Lung (tissue), 11 donors: ENCODE measurements at regions not wholly inside any gene's neighbourhood (a gene's known extent, or its start where the extent isn't known, plus 50 kb on each side); places are given as distances from the start of the nearest gene placed in this dataset.

Experiments used
- ATAC-seq: fragments of 200-7000 bp; cut with Tn5 transposase; one replicate; pipeline ENCODE4 v1.9.1; 2020; ENCODE audit warnings: moderate number of reproducible peaks; ENCODE audit not compliant: insufficient read depth, low FRiP score
- DNase-seq, 3 donors: peaks; one replicate each; pipeline ENCODE4 v3.0.0-alpha.2; 2013 to 2017
- H3K27ac ChIP-seq, 2 donors: one replicate each; pipeline ENCODE4 v1.5.1; 2013; ENCODE audit warnings: mild to moderate bottlenecking in 2 of 2, moderate library complexity in 2 of 2, control low read depth in 1 of 2, inconsistent platforms in 1 of 2, low read depth in 1 of 2, low read length in 1 of 2
- H3K27me3 ChIP-seq, 3 donors: one replicate each; pipeline ENCODE4 v1.5.1; 2013; ENCODE audit warnings: low read length in 2 of 3; ENCODE audit not compliant: control insufficient read depth in 3 of 3, insufficient read depth in 3 of 3
- H3K36me3 ChIP-seq, 4 donors: one replicate each; pipeline ENCODE4 v1.5.1; 2013; ENCODE audit warnings: low read length in 4 of 4, mild to moderate bottlenecking in 1 of 4, moderate library complexity in 1 of 4; ENCODE audit not compliant: control insufficient read depth in 4 of 4, insufficient read depth in 4 of 4
- H3K4me1 ChIP-seq, 5 donors: one replicate each; pipeline ENCODE4 v1.5.1; 2013; ENCODE audit warnings: low read length in 5 of 5, mild to moderate bottlenecking in 2 of 5, moderate library complexity in 1 of 5; ENCODE audit not compliant: control insufficient read depth in 5 of 5, insufficient read depth in 5 of 5
- H3K4me3 ChIP-seq: one replicate; pipeline ENCODE4 v1.5.1; 2013; ENCODE audit warnings: mild to moderate bottlenecking, control low read depth, moderate library complexity
- H3K9ac ChIP-seq, 2 donors: one replicate each; pipeline ENCODE4 v1.5.1; 2013; ENCODE audit warnings: low read length in 2 of 2, control low read depth in 1 of 2; ENCODE audit not compliant: insufficient read depth in 1 of 2
- H3K9me3 ChIP-seq, 4 donors: one replicate each; pipeline ENCODE4 v1.5.1; 2013; ENCODE audit warnings: low read length in 3 of 4, mild to moderate bottlenecking in 1 of 4, moderate library complexity in 1 of 4; ENCODE audit not compliant: control insufficient read depth in 4 of 4, insufficient read depth in 3 of 4
- WGBS, 2 donors: extraction: QIAGEN DNeasy Blood & Tissue Kit; methylation state at CpG; one replicate each; pipeline ENCODE4 v1.1.7; 2013; 5-methylcytosine and 5-hydroxymethylcytosine counted together
- TF ChIP-seq, protein P1 (sequence below): IDR thresholded peaks from 2 replicates; pipeline ENCODE4 v1.5.1; 2012; ENCODE audit warnings: mild to moderate bottlenecking; ENCODE audit errors: control extremely low read depth, extremely low read depth
- donor health status: control.
- donor health status: control.
- donor health status: Bipolar disorder and iron deficiency.
- donor health status: healthy.
- donor health status: DM: yes; HTN: yes; CAD: no.

DNA sequence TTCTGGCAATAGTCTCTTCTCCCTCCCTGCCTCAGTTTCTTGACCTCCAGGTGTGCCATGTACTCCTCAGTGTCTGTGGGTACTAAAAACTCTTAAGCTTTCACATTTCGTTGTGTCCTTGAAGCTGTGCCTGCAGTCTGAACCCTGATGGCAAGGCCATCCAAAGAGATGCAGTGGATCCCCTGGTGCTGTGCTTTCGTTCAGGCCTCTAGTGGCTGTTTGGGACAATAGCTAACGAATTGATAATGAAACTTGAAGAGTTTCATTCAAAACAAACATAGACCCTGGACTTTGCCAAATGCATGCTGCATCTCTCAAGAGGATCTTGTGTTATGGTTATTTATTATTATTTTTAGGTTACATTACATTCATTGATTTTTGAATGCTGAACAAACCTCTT is 523.1 kb upstream of the FSIP2 start:
- ATAC-seq (no peak), DNase-seq (no peak)
- H3K4me3 ChIP-seq = no peak overlapping the region
- no peak overlapping the region for H3K9ac ChIP-seq
- H3K9me3 ChIP-seq = peaks cover 0 to 2% (median 0%) of the 10 kb centered on the region in 4 donors
- WGBS, 2 donors = 50 to 74% methylated on average over 3 of the region's 3 CpGs
- H3K27me3 ChIP-seq = no peaks in the 10 kb centered on the region
- no peaks in the 10 kb centered on the region for H3K36me3 ChIP-seq
- no peak overlapping the region for H3K27ac ChIP-seq
- TF ChIP-seq, protein P1, sequence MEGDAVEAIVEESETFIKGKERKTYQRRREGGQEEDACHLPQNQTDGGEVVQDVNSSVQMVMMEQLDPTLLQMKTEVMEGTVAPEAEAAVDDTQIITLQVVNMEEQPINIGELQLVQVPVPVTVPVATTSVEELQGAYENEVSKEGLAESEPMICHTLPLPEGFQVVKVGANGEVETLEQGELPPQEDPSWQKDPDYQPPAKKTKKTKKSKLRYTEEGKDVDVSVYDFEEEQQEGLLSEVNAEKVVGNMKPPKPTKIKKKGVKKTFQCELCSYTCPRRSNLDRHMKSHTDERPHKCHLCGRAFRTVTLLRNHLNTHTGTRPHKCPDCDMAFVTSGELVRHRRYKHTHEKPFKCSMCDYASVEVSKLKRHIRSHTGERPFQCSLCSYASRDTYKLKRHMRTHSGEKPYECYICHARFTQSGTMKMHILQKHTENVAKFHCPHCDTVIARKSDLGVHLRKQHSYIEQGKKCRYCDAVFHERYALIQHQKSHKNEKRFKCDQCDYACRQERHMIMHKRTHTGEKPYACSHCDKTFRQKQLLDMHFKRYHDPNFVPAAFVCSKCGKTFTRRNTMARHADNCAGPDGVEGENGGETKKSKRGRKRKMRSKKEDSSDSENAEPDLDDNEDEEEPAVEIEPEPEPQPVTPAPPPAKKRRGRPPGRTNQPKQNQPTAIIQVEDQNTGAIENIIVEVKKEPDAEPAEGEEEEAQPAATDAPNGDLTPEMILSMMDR = no peak
- no peaks in the 10 kb centered on the region for H3K4me1 ChIP-seq

DNA sequence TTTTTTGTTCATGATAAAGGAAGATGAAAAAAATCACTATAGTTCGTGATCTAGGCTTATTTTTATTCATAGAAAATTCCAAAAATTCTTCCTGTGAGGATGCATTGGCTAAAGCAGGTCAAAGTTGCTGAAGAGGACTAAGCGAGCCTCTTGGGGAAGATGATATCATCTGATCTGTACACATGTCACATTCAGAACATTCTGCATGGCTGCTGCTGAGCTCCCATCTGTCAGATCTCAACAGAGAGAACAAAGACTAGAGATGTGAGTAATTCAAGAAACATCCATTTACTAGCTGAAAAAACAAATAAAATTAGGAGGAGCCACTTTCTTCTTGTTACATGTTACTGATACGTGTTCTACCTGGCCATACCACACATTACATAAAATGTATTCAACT is 518.6 kb upstream of the FSIP2 start:
- Histone ChIP-seq H3K4me3 (no peak overlapping the region), H3K9me3 (peaks cover 0 to 2% (median 0%) of the 10 kb centered on the region in 4 donors), H3K27me3 (no peaks in the 10 kb centered on the region), H3K4me1 (no peaks in the 10 kb centered on the region), H3K9ac (no peak overlapping the region), H3K36me3 (no peaks in the 10 kb centered on the region), H3K27ac (no peak overlapping the region)
- TF ChIP-seq, protein P1 = no peak
- ATAC-seq = no peak
- no peak for DNase-seq
- 66 to 83% methylated on average over 3 of the region's 3 CpGs for WGBS, 2 donors

DNA sequence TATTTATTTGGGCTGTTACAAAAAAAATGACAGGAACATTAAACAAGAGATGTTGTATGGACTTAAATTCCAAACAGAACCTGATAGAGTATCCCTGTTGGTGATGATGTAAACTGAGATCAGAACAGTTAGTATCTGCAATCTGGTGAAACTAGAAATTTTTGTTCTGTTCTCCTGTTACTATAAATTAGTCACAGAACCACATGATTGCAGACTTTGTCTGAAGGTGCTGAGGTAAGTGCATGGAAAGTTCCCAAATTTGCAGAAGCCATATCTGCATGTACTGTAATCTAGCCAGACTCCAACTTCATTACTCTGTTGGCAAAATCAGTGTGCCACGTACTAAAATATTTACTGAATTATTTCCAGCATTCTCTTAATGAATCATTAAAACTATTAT is 516.3 kb upstream of the FSIP2 start:
- 75 to 88% methylated on average over 1 of the region's 1 CpG for WGBS, 2 donors
- Histone ChIP-seq H3K9me3 (no peaks in the 10 kb centered on the region), H3K27ac (no peak overlapping the region), H3K4me3 (no peak overlapping the region), H3K36me3 (no peaks in the 10 kb centered on the region), H3K4me1 (no peaks in the 10 kb centered on the region), H3K9ac (no peak overlapping the region), H3K27me3 (no peaks in the 10 kb centered on the region)
- TF ChIP-seq, protein P1 = no peak
- ATAC-seq (no peak), DNase-seq (no peak)

GRCh38 chr2:185227391-185227790 is 511.2 kb upstream of the FSIP2 start:
- no peak overlapping the region for H3K9ac ChIP-seq
- H3K4me3 ChIP-seq = no peak overlapping the region
- DNase-seq = no peak
- ATAC-seq = no peak
- H3K36me3 ChIP-seq = no peaks in the 10 kb centered on the region
- 78 to 81% methylated on average over 3 of the region's 3 CpGs for WGBS, 2 donors
- no peaks in the 10 kb centered on the region for H3K27me3 ChIP-seq
- TF ChIP-seq, protein P1 = no peak
- H3K27ac ChIP-seq = no peak overlapping the region
- no peaks in the 10 kb centered on the region for H3K4me1 ChIP-seq
- H3K9me3 ChIP-seq = no peaks in the 10 kb centered on the region
